ENCODE measurements at regions not wholly inside any gene's neighbourhood (a gene's known extent, or its start where the extent isn't known, plus 50 kb on each side); places are given as distances from the start of the nearest gene placed in this dataset.
"Not testable (repeated sequence)": the region's sequence is repeated elsewhere in the genome, so short reads cannot be mapped to it uniquely, and the experiment has no call there.

DNA sequence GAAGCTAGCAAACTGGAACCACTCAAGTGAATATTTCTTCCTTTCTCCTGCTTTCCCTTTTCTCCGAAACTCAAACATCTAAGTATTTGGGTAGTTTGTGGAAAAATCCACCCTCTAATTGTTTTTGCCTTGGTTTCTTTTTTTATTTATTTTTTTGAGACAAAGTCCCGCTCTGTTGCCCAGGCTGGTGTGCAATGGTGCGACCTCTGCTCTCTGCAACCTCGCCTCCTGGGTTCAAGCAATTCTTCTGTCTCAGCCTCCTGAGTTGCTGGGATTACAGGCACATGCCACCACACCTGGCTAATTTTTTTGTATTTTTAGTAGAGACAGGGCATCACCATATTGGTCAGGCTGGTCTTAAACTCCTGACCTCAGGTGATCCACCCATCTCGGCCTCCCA is 96.1 kb upstream of the BANK1 start:
- H3K4me3 Mint-ChIP-seq; H3K9me3 Mint-ChIP-seq; H3K27ac Mint-ChIP-seq; H3K36me3 Mint-ChIP-seq (ENCODE audit: low read depth): not testable (repeated sequence)
- Mint-ChIP-seq H3K27me3 (peaks cover 17% of the 10 kb centered on the region), H3K4me1 (ENCODE audit: low read depth) (peaks cover 14% of the 10 kb centered on the region)

- Mint-ChIP-seq H3K4me3 (no peak overlapping the region), H3K27ac (no peak overlapping the region), H3K9me3 (no peaks in the 10 kb centered on the region), H3K4me1 (ENCODE audit: low read depth) (peaks cover 12% of the 10 kb centered on the region), H3K36me3 (ENCODE audit: low read depth) (no peaks in the 10 kb centered on the region), H3K27me3 (peaks cover 17% of the 10 kb centered on the region)
Measured at GRCh38 chr4:101693842-101694398, 96.6 kb upstream of the BANK1 start.

DNA sequence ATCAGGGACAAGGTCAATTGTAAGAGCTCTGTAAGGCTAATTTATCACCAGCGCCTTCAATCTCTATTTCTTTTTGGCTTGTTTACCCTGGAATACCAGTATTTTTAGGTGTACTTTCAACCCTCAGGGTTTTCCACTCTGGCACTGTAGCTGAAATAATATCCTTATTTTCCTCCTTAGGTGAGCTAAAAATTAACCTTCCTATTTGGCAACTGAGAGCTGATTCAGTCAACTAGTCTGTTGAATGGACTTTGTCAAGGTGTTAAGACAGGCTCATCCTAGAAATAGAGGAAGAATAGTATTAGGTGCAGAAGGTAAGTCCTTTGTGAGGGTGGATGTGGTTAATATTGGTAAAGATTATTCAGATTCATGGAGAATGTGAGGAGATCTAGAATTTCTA is 101.3 kb upstream of the BANK1 start:
- Mint-ChIP-seq H3K4me1 (ENCODE audit: low read depth) (peaks cover 10% of the 10 kb centered on the region), H3K27me3 (peaks cover 15% of the 10 kb centered on the region), H3K27ac (no peak overlapping the region), H3K9me3 (no peaks in the 10 kb centered on the region), H3K36me3 (ENCODE audit: low read depth) (no peaks in the 10 kb centered on the region), H3K4me3 (no peak overlapping the region)

DNA sequence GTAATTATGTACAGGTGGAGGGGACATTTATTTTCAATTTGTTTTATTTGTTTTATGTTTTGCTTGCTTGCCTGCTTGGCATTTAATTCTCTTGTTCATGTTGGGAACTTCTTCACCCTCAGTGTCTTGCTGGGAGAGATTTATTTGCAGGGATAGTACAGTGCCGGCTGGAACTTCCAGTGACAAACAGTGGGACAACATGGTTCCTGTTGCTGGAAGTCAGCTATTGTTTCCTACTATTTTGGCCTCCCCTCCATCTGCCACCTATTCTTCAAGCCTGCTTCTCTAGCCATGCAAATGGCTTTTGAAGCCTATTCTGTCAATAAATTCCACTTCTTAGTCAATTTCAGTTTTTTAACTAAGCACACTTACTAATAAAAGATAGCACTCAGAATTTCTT is 105.4 kb upstream of the BANK1 start:
- Mint-ChIP-seq H3K9me3 (no peaks in the 10 kb centered on the region), H3K27ac (no peak overlapping the region), H3K4me3 (no peak overlapping the region), H3K36me3 (ENCODE audit: low read depth) (no peaks in the 10 kb centered on the region), H3K4me1 (ENCODE audit: low read depth) (peaks cover 4% of the 10 kb centered on the region), H3K27me3 (peaks cover 11% of the 10 kb centered on the region)

DNA sequence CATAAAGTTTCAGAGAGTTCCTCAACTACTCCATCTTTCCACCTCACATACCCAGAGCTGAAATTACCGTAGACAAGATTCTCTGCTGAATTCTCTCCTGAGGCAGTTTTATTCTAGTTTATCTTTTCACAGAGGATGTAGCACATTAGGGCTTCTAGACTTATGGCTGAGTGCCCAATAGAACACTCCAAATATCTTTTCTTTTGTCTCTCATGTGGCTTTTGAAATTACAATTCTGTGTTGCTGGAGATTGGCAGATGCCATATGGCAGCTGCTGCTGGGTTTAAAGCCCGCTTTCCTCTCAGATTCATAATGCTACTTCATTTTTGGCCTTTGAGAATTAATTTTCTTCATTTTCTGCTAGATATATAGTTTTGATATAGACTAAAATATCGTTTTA is 107.6 kb upstream of the BANK1 start:
- Mint-ChIP-seq H3K27ac (no peak overlapping the region), H3K27me3 (peaks cover 7% of the 10 kb centered on the region), H3K9me3 (no peaks in the 10 kb centered on the region), H3K4me1 (ENCODE audit: low read depth) (no peaks in the 10 kb centered on the region), H3K4me3 (no peak overlapping the region), H3K36me3 (ENCODE audit: low read depth) (no peaks in the 10 kb centered on the region)

- Mint-ChIP-seq H3K36me3 (ENCODE audit: low read depth) (no peaks in the 10 kb centered on the region), H3K9me3 (no peaks in the 10 kb centered on the region), H3K27ac (no peak overlapping the region), H3K4me3 (no peak overlapping the region), H3K27me3 (peaks cover 3% of the 10 kb centered on the region), H3K4me1 (ENCODE audit: low read depth) (no peaks in the 10 kb centered on the region)
Measured at GRCh38 chr4:101678180-101678579, 112.3 kb upstream of the BANK1 start.

GRCh38 chr4:101670897-101671296 is 119.6 kb upstream of the BANK1 start:
- Mint-ChIP-seq H3K9me3 (no peaks in the 10 kb centered on the region), H3K27ac (no peak overlapping the region), H3K27me3 (peaks cover 4% of the 10 kb centered on the region), H3K4me3 (no peak overlapping the region), H3K36me3 (ENCODE audit: low read depth) (no peaks in the 10 kb centered on the region), H3K4me1 (ENCODE audit: low read depth) (no peaks in the 10 kb centered on the region)

- Mint-ChIP-seq H3K9me3 (no peaks in the 10 kb centered on the region), H3K4me1 (ENCODE audit: low read depth) (no peaks in the 10 kb centered on the region), H3K27ac (no peak overlapping the region), H3K36me3 (ENCODE audit: low read depth) (no peaks in the 10 kb centered on the region), H3K4me3 (no peak overlapping the region), H3K27me3 (peaks cover 4% of the 10 kb centered on the region)
Measured at GRCh38 chr4:101670370-101670769, 120.2 kb upstream of the BANK1 start.

DNA sequence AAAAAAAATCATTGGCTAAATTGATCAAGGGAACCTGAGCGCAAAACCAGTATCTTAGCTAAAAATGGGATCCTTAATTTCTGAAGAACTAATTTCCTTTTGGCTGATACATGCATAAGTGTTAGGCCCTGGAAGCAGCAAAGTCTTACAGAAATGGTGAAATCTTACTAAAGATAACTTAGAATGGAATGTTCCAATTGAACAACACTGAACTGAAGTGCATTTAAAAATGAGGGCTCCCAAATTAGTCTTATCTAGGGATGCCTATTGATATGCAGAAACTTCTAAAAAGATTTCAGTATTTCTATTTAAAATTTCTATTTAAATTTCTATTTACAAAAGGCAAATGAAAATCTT is 120.7 kb upstream of the BANK1 start:
- H3K27me3 Mint-ChIP-seq: peaks cover 4% of the 10 kb centered on the region
- no peaks in the 10 kb centered on the region for H3K4me1 Mint-ChIP-seq (ENCODE audit: low read depth)
- H3K27ac Mint-ChIP-seq: no peak overlapping the region

DNA sequence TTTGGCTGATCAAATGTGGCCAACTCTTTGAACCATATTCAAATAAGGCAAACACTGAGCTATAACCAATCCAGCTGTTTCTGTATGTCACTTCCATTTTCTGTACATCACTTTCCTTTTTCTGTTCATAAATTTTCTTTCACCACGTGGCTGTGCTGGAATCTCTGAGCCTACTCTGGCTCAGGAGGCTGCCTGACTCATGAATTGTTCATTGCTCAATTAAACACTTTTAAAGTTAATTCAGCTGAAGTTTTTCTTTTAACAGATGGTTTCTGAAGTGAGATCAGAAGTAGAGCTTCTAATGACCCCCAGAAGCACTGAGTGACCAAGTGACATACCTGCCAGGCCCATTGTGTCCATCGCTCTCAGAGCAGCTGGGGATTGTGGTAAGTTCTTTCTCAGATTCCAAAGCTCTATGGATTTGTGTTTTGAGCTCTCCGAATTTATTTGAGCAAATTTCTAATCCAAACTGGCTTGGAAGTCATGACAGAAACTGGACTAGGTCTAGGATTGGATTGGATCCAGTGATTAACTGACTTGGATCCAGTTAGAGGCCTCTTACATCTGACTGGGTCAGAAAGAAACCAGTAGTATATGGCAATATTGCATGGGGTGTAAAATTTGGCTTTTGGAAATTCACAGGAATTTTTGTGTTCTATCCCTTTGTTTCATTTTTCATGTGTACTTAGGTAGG is 121.2 kb upstream of the BANK1 start:
- Mint-ChIP-seq H3K36me3 (ENCODE audit: low read depth) (no peaks in the 10 kb centered on the region), H3K9me3 (no peaks in the 10 kb centered on the region), H3K27ac (no peak overlapping the region), H3K27me3 (peaks cover 4% of the 10 kb centered on the region), H3K4me3 (no peak overlapping the region), H3K4me1 (ENCODE audit: low read depth) (no peaks in the 10 kb centered on the region)

More for the DNA sequence above, 120.7 kb upstream of the BANK1 start:
- H3K9me3 Mint-ChIP-seq: no peaks in the 10 kb centered on the region
- H3K36me3 Mint-ChIP-seq (ENCODE audit: low read depth): no peaks in the 10 kb centered on the region
- H3K4me3 Mint-ChIP-seq: no peak overlapping the region

- Mint-ChIP-seq H3K4me3 (no peak overlapping the region), H3K4me1 (ENCODE audit: low read depth) (no peaks in the 10 kb centered on the region), H3K36me3 (ENCODE audit: low read depth) (no peaks in the 10 kb centered on the region), H3K9me3 (no peaks in the 10 kb centered on the region), H3K27me3 (peaks cover 4% of the 10 kb centered on the region), H3K27ac (no peak overlapping the region)
Measured at GRCh38 chr4:101667348-101667747, 123.2 kb upstream of the BANK1 start.

- Mint-ChIP-seq H3K4me1 (ENCODE audit: low read depth) (no peaks in the 10 kb centered on the region), H3K36me3 (ENCODE audit: low read depth) (no peaks in the 10 kb centered on the region), H3K27me3 (peaks cover 8% of the 10 kb centered on the region), H3K9me3 (no peaks in the 10 kb centered on the region), H3K4me3 (no peak overlapping the region), H3K27ac (no peak overlapping the region)
Measured at GRCh38 chr4:101660607-101661006, 129.9 kb upstream of the BANK1 start.

DNA sequence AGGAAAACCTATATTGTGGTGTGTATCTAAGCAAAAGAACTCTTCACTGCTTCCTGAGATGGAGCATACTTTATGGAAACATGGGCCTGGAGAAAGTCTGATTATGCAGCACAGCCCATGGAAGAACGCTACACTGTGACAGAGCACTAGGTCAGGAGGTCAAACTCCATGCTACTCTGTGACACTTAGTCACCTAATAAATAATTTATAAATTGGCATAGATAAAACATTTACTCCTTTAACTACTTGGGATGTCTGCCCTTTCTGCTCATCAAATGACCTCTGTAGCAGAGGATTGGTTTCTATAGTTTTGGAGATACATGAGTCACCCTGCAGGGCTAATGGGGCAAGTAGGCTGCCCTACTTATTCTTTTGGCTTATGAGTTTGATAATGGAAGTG is 134.7 kb upstream of the BANK1 start:
- Mint-ChIP-seq H3K27ac (no peak overlapping the region), H3K9me3 (no peaks in the 10 kb centered on the region), H3K27me3 (peaks cover 12% of the 10 kb centered on the region), H3K4me3 (no peak overlapping the region), H3K4me1 (ENCODE audit: low read depth) (no peaks in the 10 kb centered on the region), H3K36me3 (ENCODE audit: low read depth) (no peaks in the 10 kb centered on the region)

- Mint-ChIP-seq H3K36me3 (ENCODE audit: low read depth) (no peaks in the 10 kb centered on the region), H3K27ac (no peak overlapping the region), H3K27me3 (peaks cover 12% of the 10 kb centered on the region), H3K4me1 (ENCODE audit: low read depth) (no peaks in the 10 kb centered on the region), H3K9me3 (no peaks in the 10 kb centered on the region), H3K4me3 (no peak overlapping the region)
Measured at GRCh38 chr4:101655005-101655404, 135.5 kb upstream of the BANK1 start.

DNA sequence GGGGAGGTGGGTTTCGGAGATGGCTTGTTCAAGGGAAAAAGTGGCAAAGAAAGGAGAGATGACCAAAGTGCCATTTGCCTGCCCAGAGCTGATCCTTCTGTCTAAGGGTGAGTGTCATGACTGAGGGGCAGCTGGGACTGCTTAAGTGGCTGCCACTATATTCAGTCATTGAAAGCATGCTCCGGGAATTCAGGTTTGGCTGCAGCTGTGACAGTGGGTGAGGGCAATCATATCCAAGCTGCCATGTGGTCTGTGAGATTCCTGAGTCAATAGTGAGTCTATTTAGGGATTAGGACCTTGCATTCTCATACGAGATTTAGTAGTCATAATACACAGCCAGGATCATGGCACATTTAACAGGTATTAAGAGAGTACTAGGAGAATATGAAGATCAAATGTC is 138.8 kb upstream of the BANK1 start:
- no peak overlapping the region for H3K4me3 Mint-ChIP-seq
- H3K36me3 Mint-ChIP-seq (ENCODE audit: low read depth): no peaks in the 10 kb centered on the region
- H3K4me1 Mint-ChIP-seq (ENCODE audit: low read depth): no peaks in the 10 kb centered on the region
- no peak overlapping the region for H3K27ac Mint-ChIP-seq
- H3K9me3 Mint-ChIP-seq: no peaks in the 10 kb centered on the region
- H3K27me3 Mint-ChIP-seq: peaks cover 4% of the 10 kb centered on the region

Measured in stimulated activated naive CD8-positive, alpha-beta T cell treated with anti-CD3 and anti-CD28 coated beads, Interleukin-15, Interleukin-2, amounts not matched to agents 100 ng/mL and 50 ng/mL, for 24 hours (primary cell).